Right cardiac atrium (tissue), 5 donors: ENCODE measurements at regions not wholly inside any gene's neighbourhood (a gene's known extent, or its start where the extent isn't known, plus 50 kb on each side); places are given as distances from the start of the nearest gene placed in this dataset.

Experiments used
- ATAC-seq, 2 donors: fragments of 200-7000 bp; cut with Tn5 transposase; one replicate each; pipeline versions ENCODE4 v1.8.0 to v1.9.1; 2020; ENCODE audit warnings: moderate library complexity in 2 of 2, mild to moderate bottlenecking in 1 of 2
- DNase-seq, 3 donors: peaks; one replicate each; pipeline ENCODE4 v3.0.0-alpha.2; 2020
- H3K27ac ChIP-seq: one replicate; pipeline ENCODE4 v1.5.1; 2013; ENCODE audit warnings: mild to moderate bottlenecking, low read length, control low read depth, moderate library complexity
- H3K27me3 ChIP-seq: one replicate; pipeline ENCODE4 v1.6.1; 2013; ENCODE audit not compliant: control insufficient read depth, insufficient read depth
- H3K4me1 ChIP-seq: one replicate; pipeline ENCODE4 v1.6.1; 2013; ENCODE audit warnings: low read length; ENCODE audit not compliant: control insufficient read depth, insufficient read depth
- H3K4me3 ChIP-seq: one replicate; pipeline ENCODE4 v1.5.1; 2013; ENCODE audit warnings: low read length, control low read depth
- H3K9me3 ChIP-seq: one replicate; pipeline ENCODE4 v1.6.1; 2013; ENCODE audit warnings: low read length; ENCODE audit not compliant: control insufficient read depth
- WGBS: extraction: QIAGEN DNeasy Blood & Tissue Kit; methylation state at CpG from one replicate; pipeline ENCODE4 v1.1.7; 2013; 5-methylcytosine and 5-hydroxymethylcytosine counted together
- intact Hi-C, 4 donors: fragments of 100-400 bp; cut with DNase I; formaldehyde crosslinking; loops; one replicate each; pipeline versions ENCODE4 v1.11.0 to v1.14.0; 2022 to 2023
- donor health status: healthy with polysubstance abuse.
- donor health status: DM: no; HTN: yes; CAD: no.
- donor health status: DM: no; HTN: no; CAD: no.
- donor health status: DM: no; HTN: yes; CAD: no; lungs with severe emphysema.
- donor health status: DM: yes; HTN: yes; CAD: no.

GRCh38 chr20:41989039-41989679 lies 371.0 kb upstream of the CHD6 start:
- H3K27ac ChIP-seq = no peak overlapping the region
- intact Hi-C loops = no loop called here
- no peak overlapping the region for H3K4me3 ChIP-seq
- ATAC-seq (no peak), DNase-seq (no peak)
- H3K4me1 ChIP-seq = no peaks in the 10 kb centered on the region
- 77% methylated on average over 3 of the region's 3 CpGs for WGBS
- no peaks in the 10 kb centered on the region for H3K27me3 ChIP-seq
- no peaks in the 10 kb centered on the region for H3K9me3 ChIP-seq

GRCh38 chr20:41984031-41984430 lies 365.9 kb upstream of the CHD6 start:
- no peak overlapping the region for H3K27ac ChIP-seq
- intact Hi-C loops = no loop called here
- no peaks in the 10 kb centered on the region for H3K9me3 ChIP-seq
- WGBS = 75% methylated on average over 2 of the region's 2 CpGs
- DNase-seq (no peak), ATAC-seq (no peak)
- no peaks in the 10 kb centered on the region for H3K27me3 ChIP-seq
- no peak overlapping the region for H3K4me3 ChIP-seq
- H3K4me1 ChIP-seq = no peaks in the 10 kb centered on the region

- no peaks in the 10 kb centered on the region for H3K4me1 ChIP-seq
- no peaks in the 10 kb centered on the region for H3K9me3 ChIP-seq
- no peak for DNase-seq
- no peak for ATAC-seq
- WGBS = 64% methylated on average over 4 of the region's 4 CpGs
- no peak overlapping the region for H3K27ac ChIP-seq
- intact Hi-C loops = no loop called here
- no peaks in the 10 kb centered on the region for H3K27me3 ChIP-seq
- no peak overlapping the region for H3K4me3 ChIP-seq
Measured at GRCh38 chr20:41983159-41983558, 365.0 kb upstream of the CHD6 start.

- Histone ChIP-seq H3K9me3 (no peaks in the 10 kb centered on the region), H3K4me3 (no peak overlapping the region), H3K4me1 (no peaks in the 10 kb centered on the region), H3K27ac (no peak overlapping the region), H3K27me3 (no peaks in the 10 kb centered on the region)
- intact Hi-C loops = no loop called here
- DNase-seq (no peak), ATAC-seq (no peak)
- over 99% methylated on average over 3 of the region's 3 CpGs for WGBS
Measured at GRCh38 chr20:41981746-41982145, 363.6 kb upstream of the CHD6 start.

GRCh38 chr20:41978875-41979274 lies 360.7 kb upstream of the CHD6 start:
- no peak overlapping the region for H3K27ac ChIP-seq
- DNase-seq = no peak
- WGBS = 93% methylated on average over 4 of the region's 4 CpGs
- H3K9me3 ChIP-seq = no peaks in the 10 kb centered on the region
- H3K27me3 ChIP-seq = no peaks in the 10 kb centered on the region
- no peak overlapping the region for H3K4me3 ChIP-seq
- no peak for ATAC-seq
- intact Hi-C loops = no loop called here
- H3K4me1 ChIP-seq = no peaks in the 10 kb centered on the region

GRCh38 chr20:41978246-41978790 lies 360.1 kb upstream of the CHD6 start:
- no peaks in the 10 kb centered on the region for H3K27me3 ChIP-seq
- no peak overlapping the region for H3K4me3 ChIP-seq
- DNase-seq = no peak
- H3K9me3 ChIP-seq = no peaks in the 10 kb centered on the region
- 75% methylated on average over 4 of the region's 4 CpGs for WGBS
- no peak for ATAC-seq
- H3K27ac ChIP-seq = no peak overlapping the region
- intact Hi-C loops = no loop called here
- H3K4me1 ChIP-seq = no peaks in the 10 kb centered on the region

GRCh38 chr20:41969656-41970055 lies 351.5 kb upstream of the CHD6 start:
- ATAC-seq = no peak
- intact Hi-C loops = no loop called here
- no peaks in the 10 kb centered on the region for H3K27me3 ChIP-seq

GRCh38 chr20:41960166-41960565 lies 342.0 kb upstream of the CHD6 start:
- intact Hi-C loops = no loop called here
- 65% methylated on average over 7 of the region's 7 CpGs for WGBS

More at GRCh38 chr20:41969656-41970055, 351.5 kb upstream of the CHD6 start:
- Histone ChIP-seq H3K4me1 (no peaks in the 10 kb centered on the region), H3K27ac (no peak overlapping the region), H3K9me3 (no peaks in the 10 kb centered on the region), H3K4me3 (no peak overlapping the region)
- peak in 1 of 3 donors; percentile 50 for DNase-seq
- WGBS = 19% methylated on average over 6 of the region's 6 CpGs

GRCh38 chr20:41958391-41958790 lies 340.2 kb upstream of the CHD6 start:
- no peaks in the 10 kb centered on the region for H3K27me3 ChIP-seq
- WGBS = 85% methylated on average over 1 of the region's 1 CpG
- DNase-seq (no peak), ATAC-seq (no peak)
- H3K9me3 ChIP-seq = no peaks in the 10 kb centered on the region
- intact Hi-C loops = no loop called here
- no peaks in the 10 kb centered on the region for H3K4me1 ChIP-seq
- H3K4me3 ChIP-seq = no peak overlapping the region
- no peak overlapping the region for H3K27ac ChIP-seq

More at GRCh38 chr20:41960166-41960565, 342.0 kb upstream of the CHD6 start:
- H3K4me1 ChIP-seq = no peaks in the 10 kb centered on the region
- no peaks in the 10 kb centered on the region for H3K27me3 ChIP-seq
- no peaks in the 10 kb centered on the region for H3K9me3 ChIP-seq
- DNase-seq (no peak), ATAC-seq (no peak)
- H3K27ac ChIP-seq = no peak overlapping the region
- H3K4me3 ChIP-seq = no peak overlapping the region

- DNase-seq (no peak), ATAC-seq (peak in 1 of 2 donors; percentile 41)
- no peak overlapping the region for H3K4me3 ChIP-seq
- H3K27ac ChIP-seq = no peak overlapping the region
- H3K9me3 ChIP-seq = no peaks in the 10 kb centered on the region
- 44% methylated on average over 6 of the region's 6 CpGs for WGBS
- no peaks in the 10 kb centered on the region for H3K27me3 ChIP-seq
- intact Hi-C loops = no loop called here
- no peaks in the 10 kb centered on the region for H3K4me1 ChIP-seq
Measured at GRCh38 chr20:41956338-41957074, 338.3 kb upstream of the CHD6 start.

GRCh38 chr20:41952166-41952565 lies 334.0 kb upstream of the CHD6 start:
- no peak overlapping the region for H3K4me3 ChIP-seq
- no peaks in the 10 kb centered on the region for H3K9me3 ChIP-seq
- ATAC-seq (no peak), DNase-seq (no peak)
- no peaks in the 10 kb centered on the region for H3K4me1 ChIP-seq
- 86% methylated on average over 5 of the region's 5 CpGs for WGBS
- intact Hi-C loops = no loop called here
- no peak overlapping the region for H3K27ac ChIP-seq
- H3K27me3 ChIP-seq = no peaks in the 10 kb centered on the region
